ENCODE measurements at regions not wholly inside any gene's neighbourhood (a gene's known extent, or its start where the extent isn't known, plus 50 kb on each side); places are given as distances from the start of the nearest gene placed in this dataset.
A peak's percentile ranks its signal among the peaks of the same experiment; 100 is the strongest.

DNA sequence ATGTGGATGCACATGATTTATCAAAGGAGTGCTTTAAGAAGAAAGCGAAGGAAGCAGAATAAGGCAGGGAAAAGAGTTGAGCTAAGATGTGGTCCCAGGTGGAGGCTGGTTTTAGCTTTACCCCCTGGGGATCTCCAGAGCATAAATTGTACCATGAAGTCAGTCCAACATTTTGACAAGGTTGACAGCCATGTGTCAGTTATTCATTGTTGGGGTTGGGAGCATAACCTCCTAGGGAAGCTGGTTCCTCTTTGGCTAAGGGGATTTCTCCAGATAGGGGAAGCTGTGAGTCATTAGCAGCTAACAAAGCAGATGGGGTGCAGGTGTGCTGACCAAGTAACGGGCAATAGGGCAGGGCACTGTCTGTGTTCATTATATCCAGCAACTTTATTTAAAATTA, 123.7 kb upstream of the IGSF10 start:
- no peak overlapping the region for H3K4me3 ChIP-seq (replicated peaks in 1 of 2; ENCODE audit: low read depth in 2 of 2, low read length in 2 of 2)
- TF ChIP-seq, protein P1, sequence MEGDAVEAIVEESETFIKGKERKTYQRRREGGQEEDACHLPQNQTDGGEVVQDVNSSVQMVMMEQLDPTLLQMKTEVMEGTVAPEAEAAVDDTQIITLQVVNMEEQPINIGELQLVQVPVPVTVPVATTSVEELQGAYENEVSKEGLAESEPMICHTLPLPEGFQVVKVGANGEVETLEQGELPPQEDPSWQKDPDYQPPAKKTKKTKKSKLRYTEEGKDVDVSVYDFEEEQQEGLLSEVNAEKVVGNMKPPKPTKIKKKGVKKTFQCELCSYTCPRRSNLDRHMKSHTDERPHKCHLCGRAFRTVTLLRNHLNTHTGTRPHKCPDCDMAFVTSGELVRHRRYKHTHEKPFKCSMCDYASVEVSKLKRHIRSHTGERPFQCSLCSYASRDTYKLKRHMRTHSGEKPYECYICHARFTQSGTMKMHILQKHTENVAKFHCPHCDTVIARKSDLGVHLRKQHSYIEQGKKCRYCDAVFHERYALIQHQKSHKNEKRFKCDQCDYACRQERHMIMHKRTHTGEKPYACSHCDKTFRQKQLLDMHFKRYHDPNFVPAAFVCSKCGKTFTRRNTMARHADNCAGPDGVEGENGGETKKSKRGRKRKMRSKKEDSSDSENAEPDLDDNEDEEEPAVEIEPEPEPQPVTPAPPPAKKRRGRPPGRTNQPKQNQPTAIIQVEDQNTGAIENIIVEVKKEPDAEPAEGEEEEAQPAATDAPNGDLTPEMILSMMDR (IDR thresholded peaks at IDR 0.05; ENCODE audit: low read depth, low read length): no peak
- peak in 1 of 2 donors; percentile 25 for DNase-seq (ENCODE audit: low read depth in 2 of 2)

DNA sequence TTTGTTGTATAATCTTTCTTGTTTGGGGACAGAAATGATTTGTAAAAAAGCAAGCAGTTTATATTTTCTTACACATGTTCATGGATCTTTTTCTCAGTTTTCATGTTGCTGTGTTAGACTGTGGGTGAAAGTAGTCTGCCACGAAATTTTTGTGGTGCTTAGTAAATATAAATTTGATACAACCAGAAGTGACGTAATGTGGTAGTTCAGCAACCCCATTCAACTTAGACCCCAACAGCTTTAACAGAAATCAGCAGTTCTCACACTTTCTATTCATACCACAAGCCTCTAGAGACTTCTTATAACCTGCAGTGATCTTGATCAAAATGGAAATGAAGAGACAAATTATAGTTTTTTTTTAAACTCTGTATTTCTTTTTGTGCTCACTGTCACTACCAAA, 120.2 kb upstream of the IGSF10 start:
- DNase-seq (ENCODE audit: low read depth in 2 of 2): no peak

DNA sequence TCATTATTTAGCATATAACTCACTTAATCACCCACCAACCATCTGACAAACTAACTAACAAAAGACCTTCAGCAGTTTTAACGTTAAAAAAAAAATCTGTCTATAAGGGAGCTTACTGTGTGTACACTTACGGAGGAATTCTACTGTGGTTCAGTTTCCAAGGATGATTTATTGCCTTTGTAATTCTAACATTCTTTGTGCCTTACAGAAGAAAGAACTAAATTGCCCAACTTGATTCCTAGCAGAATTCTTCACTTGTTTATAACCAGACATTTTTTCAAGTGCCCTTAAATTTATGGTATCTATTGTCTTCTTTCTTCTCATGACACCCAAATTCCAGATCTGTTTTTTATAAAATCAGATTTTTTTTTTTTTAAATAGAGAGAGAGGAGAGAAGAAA, 119.7 kb upstream of the IGSF10 start:
- no peak overlapping the region for H3K4me3 ChIP-seq (replicated peaks in 1 of 2; ENCODE audit: low read depth in 2 of 2, low read length in 2 of 2)
- TF ChIP-seq, protein P1 (IDR thresholded peaks at IDR 0.05; ENCODE audit: low read depth, low read length): no peak
- peak; percentile 88 for DNase-seq (ENCODE audit: low read depth in 2 of 2)

More for the DNA sequence above, 120.2 kb upstream of the IGSF10 start:
- no peak overlapping the region for H3K4me3 ChIP-seq (replicated peaks in 1 of 2; ENCODE audit: low read depth in 2 of 2, low read length in 2 of 2)
- TF ChIP-seq, protein P1 (IDR thresholded peaks at IDR 0.05; ENCODE audit: low read depth, low read length): no peak

DNA sequence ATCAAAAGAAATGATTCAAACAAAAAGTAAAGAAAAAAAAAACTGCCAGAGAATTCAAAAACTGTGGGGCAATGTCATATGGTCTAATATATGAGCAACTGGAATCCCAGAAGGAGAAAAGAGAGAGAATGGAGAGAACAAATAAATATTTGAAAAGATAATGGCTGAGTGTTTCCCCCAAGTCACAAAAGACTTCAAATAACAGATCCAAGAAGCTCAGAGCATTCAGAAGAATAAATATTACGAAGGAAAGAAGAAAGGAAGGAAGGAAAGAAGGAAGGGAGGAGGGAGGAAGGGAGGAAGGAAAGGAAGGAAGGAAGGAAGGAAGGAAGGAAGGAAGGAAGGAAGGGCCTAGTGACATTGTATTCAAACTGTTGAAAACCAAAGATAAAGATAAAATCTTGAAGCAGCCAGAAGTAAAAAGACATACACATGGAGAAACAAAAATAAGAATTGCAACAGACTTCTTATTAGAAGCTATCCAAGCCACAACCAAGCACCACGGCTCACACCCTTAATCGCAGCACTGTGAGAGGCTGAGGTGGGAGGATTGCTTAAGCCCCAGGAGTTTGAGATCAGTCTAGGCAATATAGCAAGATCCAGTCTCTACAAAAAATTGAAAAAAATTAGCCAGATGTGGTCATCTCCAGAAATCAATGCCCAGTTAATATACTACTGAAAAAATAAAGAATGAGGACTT, 118.9 kb upstream of the IGSF10 start:
- no peak overlapping the region for H3K4me3 ChIP-seq (replicated peaks in 1 of 2; ENCODE audit: low read depth in 2 of 2, low read length in 2 of 2)
- DNase-seq (ENCODE audit: low read depth in 2 of 2): peak; percentile 61 to 71
- TF ChIP-seq, protein P1 (IDR thresholded peaks at IDR 0.05; ENCODE audit: low read depth, low read length): no peak

DNA sequence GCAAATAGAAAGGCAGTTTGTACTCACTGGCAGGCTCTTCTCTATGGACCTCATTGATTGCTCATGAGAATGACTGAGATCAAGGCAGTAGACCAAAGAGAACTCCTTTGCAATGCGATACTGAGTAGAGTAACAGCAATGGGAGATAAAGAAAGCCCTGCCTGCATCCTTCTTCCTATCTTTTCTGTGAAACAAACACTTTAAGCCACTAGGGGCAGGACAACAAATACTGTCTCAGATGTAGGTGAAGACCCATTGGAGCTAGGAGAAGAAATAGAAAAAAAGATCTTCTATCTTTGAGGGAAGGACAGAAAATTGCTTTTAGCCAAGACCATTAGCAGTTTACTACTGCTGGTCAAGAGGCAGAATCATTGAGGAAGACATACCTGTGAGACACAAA, 117.6 kb upstream of the IGSF10 start:
- DNase-seq (ENCODE audit: low read depth in 2 of 2): no peak
- TF ChIP-seq, protein P1 (IDR thresholded peaks at IDR 0.05; ENCODE audit: low read depth, low read length): no peak
- H3K4me3 ChIP-seq (replicated peaks in 1 of 2; ENCODE audit: low read depth in 2 of 2, low read length in 2 of 2): no peak overlapping the region

DNA sequence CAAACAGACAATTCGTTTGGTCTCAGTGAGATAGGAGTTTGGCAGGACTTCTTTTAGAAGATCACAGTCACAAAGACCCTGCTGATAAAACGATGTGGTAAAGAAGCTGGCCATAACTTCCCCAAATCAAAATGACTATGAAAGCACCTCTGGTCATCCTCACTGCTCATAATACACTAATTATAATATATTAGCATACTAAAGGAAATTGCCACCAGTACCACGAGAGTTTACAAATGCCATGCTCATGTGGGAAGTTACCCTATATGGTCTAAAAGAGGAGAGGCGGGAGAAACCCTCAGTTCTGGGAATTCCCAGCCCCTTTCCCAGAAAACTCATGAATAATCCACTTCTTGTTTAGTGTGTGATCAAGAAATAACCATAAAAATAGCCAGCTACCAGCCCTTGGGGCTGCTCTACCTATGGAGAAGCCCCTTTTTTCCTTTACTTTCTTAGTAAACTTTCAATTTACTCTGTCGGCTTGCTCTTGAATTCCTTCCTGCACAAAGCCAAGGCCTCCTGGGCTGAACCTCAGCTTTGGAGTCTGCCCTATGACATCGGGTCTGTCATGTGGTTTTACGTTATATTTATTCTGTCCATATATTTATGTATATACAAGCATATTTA, 115.8 kb upstream of the IGSF10 start:
- TF ChIP-seq, protein P1 (IDR thresholded peaks at IDR 0.05; ENCODE audit: low read depth, low read length): no peak
- H3K4me3 ChIP-seq (replicated peaks in 1 of 2; ENCODE audit: low read depth in 2 of 2, low read length in 2 of 2): no peak overlapping the region
- no peak for DNase-seq (ENCODE audit: low read depth in 2 of 2)
